Fibroblast of lung (primary cell): ENCODE measurements at regions not wholly inside any gene's neighbourhood (a gene's known extent, or its start where the extent isn't known, plus 50 kb on each side); places are given as distances from the start of the nearest gene placed in this dataset.

Experiments used
- DNase-seq, 2 donors: peaks; one replicate each; pipeline versions ENCODE4 v3.0.0 to v3.0.0-alpha.2; 2010; ENCODE audit warnings: low read depth in 2 of 2
- H2AFZ ChIP-seq: 2 replicates; pipeline ENCODE4 v1.5.1; 2012; ENCODE audit warnings: low read length, control low read depth, inconsistent platforms
- H3K27ac ChIP-seq: 2 replicates; pipeline ENCODE4 v1.5.1; 2011; ENCODE audit warnings: low read length, control low read depth; ENCODE audit not compliant: insufficient read depth
- H3K27me3 ChIP-seq: 2 replicates; pipeline ENCODE4 v1.5.1; 2011; ENCODE audit warnings: mild to moderate bottlenecking, low read length; ENCODE audit not compliant: control insufficient read depth, insufficient read depth
- H3K36me3 ChIP-seq: 2 replicates; pipeline ENCODE4 v1.5.1; 2011; ENCODE audit warnings: low read length; ENCODE audit not compliant: control insufficient read depth, insufficient read depth
- H3K4me1 ChIP-seq: 2 replicates; pipeline ENCODE4 v1.5.1; 2011; ENCODE audit warnings: low read length; ENCODE audit not compliant: control insufficient read depth, insufficient read depth; ENCODE audit errors: extremely low read depth
- H3K4me2 ChIP-seq: 2 replicates; pipeline ENCODE4 v1.5.1; 2011; ENCODE audit warnings: low read length, control low read depth; ENCODE audit not compliant: insufficient read depth; ENCODE audit errors: extremely low read depth
- H3K4me3 ChIP-seq, 4 experiments: fragments of 200-600 bp in 1 of 4; sonication (generic) in 1 of 4; replicated peaks in 1 of 4; 2 replicates each; pipeline ENCODE4 v1.5.1; 2011 to 2016; ENCODE audit warnings: low read length in 4 of 4, low read depth in 3 of 4, mild to moderate bottlenecking in 3 of 4, control low read depth in 2 of 4, inconsistent platforms in 1 of 4, mixed read lengths in 1 of 4; ENCODE audit not compliant: insufficient read depth in 1 of 4; ENCODE audit errors: control extremely low read depth in 1 of 4
- H3K79me2 ChIP-seq: 2 replicates; pipeline ENCODE4 v1.5.1; 2012; ENCODE audit warnings: mild to moderate bottlenecking, low read length, inconsistent platforms; ENCODE audit not compliant: control insufficient read depth, insufficient read depth
- H3K9ac ChIP-seq: 2 replicates; pipeline ENCODE4 v1.5.1; 2011; ENCODE audit warnings: mild to moderate bottlenecking, low read length, control low read depth; ENCODE audit not compliant: insufficient read depth
- H3K9me3 ChIP-seq: 2 replicates; pipeline ENCODE4 v1.5.1; 2012; ENCODE audit warnings: low read depth, low read length; ENCODE audit not compliant: control insufficient read depth, insufficient read depth
- H4K20me1 ChIP-seq: 2 replicates; pipeline ENCODE4 v1.5.1; 2011; ENCODE audit warnings: low read length; ENCODE audit not compliant: control insufficient read depth, insufficient read depth; ENCODE audit errors: extremely low read depth
- CTCF ChIP-seq, 2 donors: IDR thresholded peaks in 1 of 2; conservative IDR thresholded peaks in 1 of 2; 1 replicate in 1 of 2; 2 replicates in 1 of 2; pipeline ENCODE4 v1.5.1; 2011 to 2012; ENCODE audit warnings: low read length in 2 of 2, control low read depth in 1 of 2, inconsistent platforms in 1 of 2, low read depth in 1 of 2, mild to moderate bottlenecking in 1 of 2
- EZH2 ChIP-seq: IDR thresholded peaks from 2 replicates; pipeline ENCODE4 v1.5.1; 2012; ENCODE audit warnings: low read length, control low read depth, mild to moderate bottlenecking; ENCODE audit errors: missing control alignments

GRCh38 chr10:71029907-71030306 lies 141.5 kb upstream of the PCBD1 start:
- Histone ChIP-seq H3K36me3 (no peaks in the 10 kb centered on the region), H3K79me2 (no peaks in the 10 kb centered on the region), H3K27me3 (no peaks in the 10 kb centered on the region), H3K4me3 (no peak overlapping the region), H3K9me3 (no peaks in the 10 kb centered on the region), H3K4me2 (no peak overlapping the region), H3K4me1 (no peaks in the 10 kb centered on the region), H3K9ac (no peak overlapping the region), H4K20me1 (no peaks in the 10 kb centered on the region), H3K27ac (no peak overlapping the region), H2AFZ (no peak overlapping the region)
- no peak for DNase-seq
- TF ChIP-seq EZH2 (no peak), CTCF (conservative IDR thresholded peaks at IDR 0.05 in 1 of 2, IDR thresholded peaks at IDR 0.05 in 1 of 2; ENCODE audit: low read depth in 1 of 2, low read length in 2 of 2) (no peak)

GRCh38 chr10:71031026-71031425 lies 142.7 kb upstream of the PCBD1 start:
- Histone ChIP-seq H3K79me2 (no peaks in the 10 kb centered on the region), H4K20me1 (no peaks in the 10 kb centered on the region), H3K9me3 (no peaks in the 10 kb centered on the region), H3K9ac (no peak overlapping the region), H3K27ac (no peak overlapping the region), H2AFZ (no peak overlapping the region), H3K27me3 (no peaks in the 10 kb centered on the region), H3K36me3 (no peaks in the 10 kb centered on the region), H3K4me3 (no peak overlapping the region), H3K4me1 (no peaks in the 10 kb centered on the region), H3K4me2 (no peak overlapping the region)
- DNase-seq = no peak
- TF ChIP-seq CTCF (conservative IDR thresholded peaks at IDR 0.05 in 1 of 2, IDR thresholded peaks at IDR 0.05 in 1 of 2; ENCODE audit: low read depth in 1 of 2, low read length in 2 of 2) (no peak), EZH2 (no peak)

GRCh38 chr10:71031603-71032002 lies 143.2 kb upstream of the PCBD1 start:
- no peak overlapping the region for H3K4me3 ChIP-seq
- no peaks in the 10 kb centered on the region for H4K20me1 ChIP-seq
- no peak overlapping the region for H2AFZ ChIP-seq
- no peak for TF ChIP-seq EZH2
- H3K27ac ChIP-seq = no peak overlapping the region
- no peaks in the 10 kb centered on the region for H3K36me3 ChIP-seq
- no peaks in the 10 kb centered on the region for H3K79me2 ChIP-seq
- H3K9ac ChIP-seq = no peak overlapping the region
- H3K4me1 ChIP-seq = no peaks in the 10 kb centered on the region
- no peak for DNase-seq
- no peaks in the 10 kb centered on the region for H3K27me3 ChIP-seq
- H3K9me3 ChIP-seq = no peaks in the 10 kb centered on the region
- no peak overlapping the region for H3K4me2 ChIP-seq
